Liver (tissue), 3 donors: ENCODE measurements at regions not wholly inside any gene's neighbourhood (a gene's known extent, or its start where the extent isn't known, plus 50 kb on each side); places are given as distances from the start of the nearest gene placed in this dataset.

Experiments
- ATF3 ChIP-seq: IDR thresholded peaks from 2 replicates; pipeline ENCODE4 v1.6.1; 2016; ENCODE audit warnings: antibody characterized with exemption
- CTCF ChIP-seq: fragments of 150-350 bp; IDR thresholded peaks from 2 replicates; pipeline ENCODE4 v1.5.1; 2017; ENCODE audit warnings: improper control_type of control experiment, low read depth, low read length; ENCODE audit not compliant: missing input control
- EGR1 ChIP-seq, 2 donors: IDR thresholded peaks; 2 replicates each; pipeline ENCODE4 v1.6.1; 2016 to 2018; ENCODE audit warnings: antibody characterized with exemption in 2 of 2, low read depth in 2 of 2
- MAX ChIP-seq: IDR thresholded peaks from 2 replicates; pipeline ENCODE4 v1.6.1; 2016; ENCODE audit warnings: antibody characterized with exemption
- SP1 ChIP-seq: IDR thresholded peaks from 2 replicates; pipeline ENCODE4 v1.6.1; 2018; ENCODE audit warnings: antibody characterized with exemption, mild to moderate bottlenecking
- TAF1 ChIP-seq: conservative IDR thresholded peaks from 2 replicates; pipeline ENCODE4 v1.6.1; 2016; ENCODE audit warnings: antibody characterized with exemption, mild to moderate bottlenecking
- YY1 ChIP-seq: IDR thresholded peaks from 2 replicates; pipeline ENCODE4 v1.6.1; 2016; ENCODE audit warnings: antibody characterized with exemption, mild to moderate bottlenecking
- TF ChIP-seq, protein P1 (sequence below): IDR thresholded peaks from 2 replicates; pipeline ENCODE4 v1.6.1; 2016; ENCODE audit warnings: antibody characterized with exemption
- donor health status: healthy.
- donor health status: healthy.

DNA sequence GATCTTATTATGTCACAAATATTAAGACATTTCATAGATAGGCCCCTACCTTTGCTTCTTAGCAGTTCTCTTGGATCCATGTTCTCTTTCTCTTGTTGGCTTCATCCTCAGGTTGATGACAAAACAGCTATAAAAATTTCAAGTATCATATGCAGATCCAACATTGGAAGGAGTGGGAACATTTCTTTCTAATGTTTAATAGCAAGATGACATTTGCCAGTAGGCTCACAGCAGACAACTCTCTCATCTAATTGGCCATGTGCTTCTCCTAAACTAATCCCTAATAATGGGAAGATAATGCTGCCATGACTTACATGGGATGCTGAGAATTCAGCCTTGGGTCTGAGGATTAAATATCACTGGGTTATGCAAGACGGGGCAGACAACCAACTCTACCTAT lies 485.5 kb upstream of the SEMA6A start:
- TF ChIP-seq CTCF (no peak), MAX (no peak), SP1 (no peak), YY1 (no peak), TAF1 (no peak), EGR1 (IDR thresholded peaks at IDR 0.05; ENCODE audit: low read depth in 2 of 2) (no peak), ATF3 (no peak)
- TF ChIP-seq, protein P1, sequence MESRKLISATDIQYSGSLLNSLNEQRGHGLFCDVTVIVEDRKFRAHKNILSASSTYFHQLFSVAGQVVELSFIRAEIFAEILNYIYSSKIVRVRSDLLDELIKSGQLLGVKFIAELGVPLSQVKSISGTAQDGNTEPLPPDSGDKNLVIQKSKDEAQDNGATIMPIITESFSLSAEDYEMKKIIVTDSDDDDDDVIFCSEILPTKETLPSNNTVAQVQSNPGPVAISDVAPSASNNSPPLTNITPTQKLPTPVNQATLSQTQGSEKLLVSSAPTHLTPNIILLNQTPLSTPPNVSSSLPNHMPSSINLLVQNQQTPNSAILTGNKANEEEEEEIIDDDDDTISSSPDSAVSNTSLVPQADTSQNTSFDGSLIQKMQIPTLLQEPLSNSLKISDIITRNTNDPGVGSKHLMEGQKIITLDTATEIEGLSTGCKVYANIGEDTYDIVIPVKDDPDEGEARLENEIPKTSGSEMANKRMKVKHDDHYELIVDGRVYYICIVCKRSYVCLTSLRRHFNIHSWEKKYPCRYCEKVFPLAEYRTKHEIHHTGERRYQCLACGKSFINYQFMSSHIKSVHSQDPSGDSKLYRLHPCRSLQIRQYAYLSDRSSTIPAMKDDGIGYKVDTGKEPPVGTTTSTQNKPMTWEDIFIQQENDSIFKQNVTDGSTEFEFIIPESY, result no peak
